Ovary (tissue), 3 donors: ENCODE measurements at regions not wholly inside any gene's neighbourhood (a gene's known extent, or its start where the extent isn't known, plus 50 kb on each side); places are given as distances from the start of the nearest gene placed in this dataset.

ENCODE experiments used
- POLR2A ChIP-seq: fragments of 450-650 bp; IDR thresholded peaks from one replicate; pipeline ENCODE4 v1.6.1; 2017; ENCODE audit warnings: antibody characterized with exemption, mild to moderate bottlenecking, moderate library complexity
- TF ChIP-seq, protein P1 (sequence below), 3 donors: fragments of 450-650 bp in 2 of 3; fragments of 200-600 bp in 1 of 3; IDR thresholded peaks; one replicate each; pipeline versions ENCODE4 v1.5.1 to v1.8.0; 2016 to 2022; ENCODE audit warnings: antibody characterized with exemption in 3 of 3, mild to moderate bottlenecking in 1 of 3
- donor health status: DM: no; HTN: no; CAD: no.

DNA sequence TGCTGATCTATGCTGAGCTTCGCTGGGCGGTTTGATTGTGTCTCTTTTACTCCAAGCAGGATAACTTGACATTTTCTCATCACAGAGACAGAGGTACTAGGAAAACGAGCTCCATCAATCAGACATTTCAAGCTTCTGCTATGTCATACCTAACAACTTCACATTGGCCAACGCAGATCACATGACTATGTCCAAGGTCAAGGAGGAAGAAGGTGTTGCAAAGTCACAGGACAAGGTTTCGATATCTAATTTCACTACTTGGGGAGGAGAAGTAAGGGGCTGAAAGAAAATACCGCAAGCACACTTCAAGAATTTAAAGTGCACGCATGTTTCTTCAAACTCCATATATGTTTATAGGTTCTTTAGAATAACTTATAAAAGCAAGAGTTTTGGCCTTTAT is 425.8 kb downstream of the CHL1 start:
- TF ChIP-seq, protein P1, sequence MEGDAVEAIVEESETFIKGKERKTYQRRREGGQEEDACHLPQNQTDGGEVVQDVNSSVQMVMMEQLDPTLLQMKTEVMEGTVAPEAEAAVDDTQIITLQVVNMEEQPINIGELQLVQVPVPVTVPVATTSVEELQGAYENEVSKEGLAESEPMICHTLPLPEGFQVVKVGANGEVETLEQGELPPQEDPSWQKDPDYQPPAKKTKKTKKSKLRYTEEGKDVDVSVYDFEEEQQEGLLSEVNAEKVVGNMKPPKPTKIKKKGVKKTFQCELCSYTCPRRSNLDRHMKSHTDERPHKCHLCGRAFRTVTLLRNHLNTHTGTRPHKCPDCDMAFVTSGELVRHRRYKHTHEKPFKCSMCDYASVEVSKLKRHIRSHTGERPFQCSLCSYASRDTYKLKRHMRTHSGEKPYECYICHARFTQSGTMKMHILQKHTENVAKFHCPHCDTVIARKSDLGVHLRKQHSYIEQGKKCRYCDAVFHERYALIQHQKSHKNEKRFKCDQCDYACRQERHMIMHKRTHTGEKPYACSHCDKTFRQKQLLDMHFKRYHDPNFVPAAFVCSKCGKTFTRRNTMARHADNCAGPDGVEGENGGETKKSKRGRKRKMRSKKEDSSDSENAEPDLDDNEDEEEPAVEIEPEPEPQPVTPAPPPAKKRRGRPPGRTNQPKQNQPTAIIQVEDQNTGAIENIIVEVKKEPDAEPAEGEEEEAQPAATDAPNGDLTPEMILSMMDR (IDR thresholded peaks at IDR 0.05) = no peak
- TF ChIP-seq POLR2A = no peak
